ENCODE measurements at regions not wholly inside any gene's neighbourhood (a gene's known extent, or its start where the extent isn't known, plus 50 kb on each side); places are given as distances from the start of the nearest gene placed in this dataset.

DNA sequence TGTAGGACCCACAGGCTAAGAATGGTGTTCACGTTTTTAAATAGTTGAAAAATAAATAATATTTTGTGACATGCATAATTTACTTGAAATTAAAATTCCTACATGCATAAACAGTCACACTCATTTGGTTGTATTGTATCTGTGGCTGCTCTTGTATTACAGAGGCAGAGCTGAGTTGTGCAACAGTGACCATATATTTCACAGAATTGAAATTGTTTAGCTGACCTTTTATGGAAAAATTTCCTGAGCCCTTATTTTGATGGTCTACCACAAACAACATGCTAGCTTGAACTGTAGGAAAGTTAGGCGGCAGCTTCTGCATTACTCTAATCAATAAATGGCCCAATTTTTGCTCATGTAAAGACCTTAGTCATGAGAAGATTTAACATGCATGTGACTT lies 633.4 kb upstream of the AADAT start:
- H3K27me3 ChIP-seq (replicated peaks in 1 of 4; ENCODE audit: control insufficient read depth in 3 of 4, extremely low read depth in 1 of 4, insufficient read depth in 3 of 4, low read length in 3 of 4), result no peaks in the 10 kb centered on the region
- H3K4me2 ChIP-seq (ENCODE audit: insufficient read depth in 1 of 2, low read depth in 2 of 2, low read length in 2 of 2), result no peak overlapping the region
- no peak for TF ChIP-seq SRF (IDR thresholded peaks at IDR 0.05; ENCODE audit: low read depth, low read length)
- no peak for TF ChIP-seq YY1 (IDR thresholded peaks at IDR 0.05; ENCODE audit: low read depth, low read length)
- TF ChIP-seq EP300 (IDR thresholded peaks at IDR 0.05; ENCODE audit: borderline replicate concordance in 1 of 2, low read depth in 2 of 2, low read length in 2 of 2), result no peak
- TF ChIP-seq GABPA (IDR thresholded peaks at IDR 0.05; ENCODE audit: borderline replicate concordance, insufficient read depth, low read length), result no peak
- no peak for TF ChIP-seq CTBP2 (IDR thresholded peaks at IDR 0.05; ENCODE audit: borderline replicate concordance, insufficient read depth, insufficient read length, low read length)
- no peak for TF ChIP-seq BRCA1 (IDR thresholded peaks at IDR 0.05; ENCODE audit: low read depth, low read length)
- TF ChIP-seq RBBP5 (IDR thresholded peaks at IDR 0.05; ENCODE audit: borderline replicate concordance, low read depth, low read length), result no peak
- TF ChIP-seq POU5F1 (IDR thresholded peaks at IDR 0.05; ENCODE audit: low read depth, low read length), result no peak
- TF ChIP-seq KDM1A (IDR thresholded peaks at IDR 0.05; ENCODE audit: borderline replicate concordance, low read length), result no peak
- TF ChIP-seq POLR2A (IDR thresholded peaks at IDR 0.05; ENCODE audit: control extremely low read depth in 1 of 2, low read depth in 2 of 2, low read length in 2 of 2), result no peak
- TF ChIP-seq KDM5A (IDR thresholded peaks at IDR 0.05; ENCODE audit: low read length), result no peak
- H3K23me2 ChIP-seq (ENCODE audit: low read depth, low read length), result no peaks in the 10 kb centered on the region
- no peak overlapping the region for H3K56ac ChIP-seq (replicated peaks; ENCODE audit: insufficient read length, low read depth, low read length)
- no peak for DNase-seq (ENCODE audit: low read depth in 1 of 2, low spot score in 2 of 2)
- H2AFZ ChIP-seq (ENCODE audit: low read length), result no peak overlapping the region
- no peak overlapping the region for H3K23ac ChIP-seq (ENCODE audit: insufficient read length)
- WGBS, 2 experiments (ENCODE audit: extremely low coverage in 1 of 2, insufficient coverage in 1 of 2, insufficient read length in 1 of 2, insufficient replicate concordance in 2 of 2, low coverage in 1 of 2, low lambda C conversion rate in 2 of 2, missing lambda C conversion rate in 1 of 2), result 91% methylated on average over 2 of the region's 2 CpGs; no CpG with 5 or more reads in 1 of the 2 experiments
- no peak overlapping the region for H3K14ac ChIP-seq (ENCODE audit: insufficient read length)
- H3K79me2 ChIP-seq (ENCODE audit: control insufficient read depth in 1 of 2, insufficient read depth in 2 of 2, low read length in 2 of 2), result no peaks in the 10 kb centered on the region
- no peaks in the 10 kb centered on the region for H3K79me1 ChIP-seq (ENCODE audit: low read depth, low read length)
- no peak overlapping the region for H4K5ac ChIP-seq (ENCODE audit: insufficient read length, low read depth, low read length)
- no peak overlapping the region for H3K18ac ChIP-seq (ENCODE audit: extremely low read depth, low read length)
- no peak overlapping the region for H2BK12ac ChIP-seq (ENCODE audit: low read depth, low read length)
- no peaks in the 10 kb centered on the region for H3K36me3 ChIP-seq (ENCODE audit: control insufficient read depth in 2 of 4, insufficient read depth in 4 of 4, low read length in 3 of 4)
- H3K4me1 ChIP-seq (replicated peaks in 1 of 4; ENCODE audit: control insufficient read depth in 3 of 4, insufficient read depth in 4 of 4, low read length in 3 of 4), result no peaks in the 10 kb centered on the region
- H3K27ac ChIP-seq (ENCODE audit: low read depth, low read length), result no peak overlapping the region
- H4K8ac ChIP-seq (ENCODE audit: extremely low read depth, insufficient read depth, low read length), result no peak overlapping the region
- no peak overlapping the region for H2BK15ac ChIP-seq (ENCODE audit: low read length)
- no peak overlapping the region for H4K91ac ChIP-seq (replicated peaks; ENCODE audit: insufficient read length, low read length)
- no peak for FAIRE-seq
- no peak overlapping the region for H2BK120ac ChIP-seq (replicated peaks; ENCODE audit: low read depth, low read length)
- no peak overlapping the region for H2BK5ac ChIP-seq (ENCODE audit: low read depth, low read length)
- no peak overlapping the region for H3K4ac ChIP-seq (replicated peaks; ENCODE audit: insufficient read length, low read depth, low read length)
- H3K9me3 ChIP-seq (ENCODE audit: insufficient read depth in 2 of 2, low read depth in 1 of 2, low read length in 1 of 2), result no peaks in the 10 kb centered on the region
- ChIA-PET POLR2A (ENCODE audit: partially characterized antibody) (no interaction called here), CTCF (ENCODE audit: partially characterized antibody) (no interaction called here)
- H3K4me3 ChIP-seq (ENCODE audit: extremely low read depth in 1 of 4, insufficient read depth in 2 of 4, low read depth in 3 of 4, low read length in 4 of 4), result no peak overlapping the region
- H2AK5ac ChIP-seq (ENCODE audit: low read depth, low read length), result no peak overlapping the region
- no peaks in the 10 kb centered on the region for H4K20me1 ChIP-seq (replicated peaks in 1 of 2; ENCODE audit: control insufficient read depth in 1 of 2, insufficient read depth in 2 of 2, low read length in 2 of 2)
- H3K9ac ChIP-seq (replicated peaks in 1 of 4; ENCODE audit: extremely low read depth in 1 of 4, low read depth in 3 of 4, low read length in 3 of 4), result no peak overlapping the region
- no peak overlapping the region for H2BK20ac ChIP-seq (ENCODE audit: low read length)
